Fibroblast of the aortic adventitia (primary cell): ENCODE measurements at regions not wholly inside any gene's neighbourhood (a gene's known extent, or its start where the extent isn't known, plus 50 kb on each side); places are given as distances from the start of the nearest gene placed in this dataset.

Experiments used
- DNase-seq: peaks from one replicate; pipeline ENCODE4 v3.0.0-alpha.2; 2010; ENCODE audit warnings: low read depth
- H3K4me3 ChIP-seq: 2 replicates; pipeline ENCODE4 v1.5.1; 2011; ENCODE audit warnings: low read depth, mild to moderate bottlenecking, control low read depth, low read length, moderate library complexity
- CTCF ChIP-seq: IDR thresholded peaks from 2 replicates; pipeline ENCODE4 v1.5.1; 2011; ENCODE audit warnings: mild to moderate bottlenecking, low read length, control low read depth, inconsistent platforms; ENCODE audit not compliant: insufficient read depth

GRCh38 chr6:63395381-63395780, 75.6 kb upstream of the LGSN start:
- no peak for DNase-seq
- TF ChIP-seq CTCF = no peak
- no peak overlapping the region for H3K4me3 ChIP-seq

- no peak for TF ChIP-seq CTCF
- H3K4me3 ChIP-seq = no peak overlapping the region
- DNase-seq = no peak
Measured at GRCh38 chr6:63403725-63404124, 83.9 kb upstream of the LGSN start.

GRCh38 chr6:63410435-63411426, 90.9 kb upstream of the LGSN start:
- no peak overlapping the region for H3K4me3 ChIP-seq
- no peak for DNase-seq
- TF ChIP-seq CTCF = no peak

- no peak for TF ChIP-seq CTCF
- H3K4me3 ChIP-seq = no peak overlapping the region
- DNase-seq = no peak
Measured at GRCh38 chr6:63415286-63415685, 95.5 kb upstream of the LGSN start.

DNA sequence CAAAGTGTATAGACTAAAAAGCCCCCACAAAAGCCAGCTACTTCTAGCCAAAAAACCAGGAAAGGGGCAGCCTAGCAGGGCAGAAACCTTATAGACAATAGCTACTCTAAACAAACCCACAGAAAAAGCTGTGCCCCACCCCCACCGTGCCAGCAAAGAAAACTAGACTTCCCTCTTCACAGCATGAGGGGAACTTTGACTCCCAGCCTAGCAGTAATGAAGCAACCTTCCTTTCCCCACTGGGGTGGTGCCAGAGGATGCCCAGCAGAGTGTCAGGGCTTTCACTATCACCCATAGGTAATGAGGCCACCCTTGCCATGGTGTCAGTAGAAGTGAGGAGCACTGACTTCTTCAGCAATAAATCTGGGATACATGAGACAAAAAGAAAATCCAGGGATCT, 99.0 kb upstream of the LGSN start:
- H3K4me3 ChIP-seq = no peak overlapping the region
- no peak for TF ChIP-seq CTCF
- DNase-seq = no peak

DNA sequence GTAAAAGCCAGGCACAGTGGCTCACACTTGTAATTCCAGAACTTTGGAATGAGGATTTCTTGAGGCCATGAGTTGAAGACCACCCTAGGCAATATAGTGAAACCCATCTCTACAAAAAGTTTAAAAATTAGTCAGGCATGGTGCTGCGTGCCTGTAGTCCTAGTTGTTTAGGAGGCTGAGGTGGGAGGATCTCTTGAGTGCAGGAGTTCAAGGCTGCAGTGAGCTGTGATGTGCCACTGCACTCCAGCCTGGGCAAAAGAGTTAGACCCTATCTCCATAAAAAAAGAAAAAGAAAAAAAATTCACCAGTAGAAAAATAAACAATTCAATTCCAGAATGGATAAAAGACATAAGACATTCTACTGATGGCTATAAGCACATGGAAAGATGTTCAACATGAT, 104.9 kb upstream of the LGSN start:
- no peak for TF ChIP-seq CTCF
- no peak for DNase-seq

More for the DNA sequence above, 104.9 kb upstream of the LGSN start:
- H3K4me3 ChIP-seq = no peak overlapping the region
